ENCODE measurements at regions not wholly inside any gene's neighbourhood (a gene's known extent, or its start where the extent isn't known, plus 50 kb on each side); places are given as distances from the start of the nearest gene placed in this dataset.

- TF ChIP-seq CTCF (conservative IDR thresholded peaks at IDR 0.05; ENCODE audit: low read length) (no peak), EZH2phosphoT487 (IDR thresholded peaks at IDR 0.05; ENCODE audit: borderline replicate concordance) (no peak)
Observed at GRCh38 chr3:76879959-76880358, 159.9 kb upstream of the ROBO2 start.

Measured in Loucy (cell line).